Suppressor macrophage treated with lipopolysaccharide for 1 hour (primary cell): ENCODE measurements at regions not wholly inside any gene's neighbourhood (a gene's known extent, or its start where the extent isn't known, plus 50 kb on each side); places are given as distances from the start of the nearest gene placed in this dataset.

ENCODE experiments used
- DNase-seq, 3 donors: peaks; one replicate each; pipeline ENCODE4 v3.0.0-alpha.2; 2020 to 2022

DNA sequence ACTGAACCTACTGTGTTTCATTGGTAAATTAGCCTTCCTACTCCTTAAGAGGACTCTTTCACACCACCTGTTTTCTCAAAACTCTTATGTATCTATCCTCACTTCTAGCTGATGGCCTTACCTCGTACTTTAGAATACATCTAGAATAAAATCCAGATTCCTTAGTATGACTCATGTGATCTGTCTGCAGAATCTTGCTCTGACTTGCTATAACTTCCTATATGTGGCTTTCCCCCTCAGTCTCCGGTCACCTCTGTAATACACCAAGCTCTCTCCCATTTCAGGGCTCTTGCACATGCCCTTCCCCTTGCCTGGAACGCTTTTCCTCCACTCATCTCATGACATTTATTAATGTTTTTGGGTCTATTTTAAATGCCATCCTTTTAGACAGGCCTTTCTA, 95.6 kb upstream of the LHCGR start:
- no peak for DNase-seq

DNA sequence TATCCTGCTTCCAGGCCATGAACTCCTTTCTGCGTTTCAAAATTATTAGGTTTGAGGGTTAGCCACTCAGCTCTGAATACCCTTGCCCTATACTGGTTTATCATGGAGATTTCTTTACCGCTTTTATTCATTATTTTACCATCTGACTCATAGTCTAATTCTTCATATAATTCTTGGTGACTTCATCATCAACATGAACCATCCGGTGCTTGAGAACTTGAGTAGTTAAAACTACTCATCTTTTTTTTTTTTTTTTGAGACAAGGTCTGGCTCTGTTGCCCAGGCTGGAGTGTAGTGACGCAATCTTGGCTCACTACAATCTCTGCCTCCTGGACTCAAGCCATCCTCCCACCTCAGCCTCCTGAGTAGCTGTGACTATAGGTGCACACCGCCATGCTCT, 94.2 kb upstream of the LHCGR start:
- no peak for DNase-seq

DNA sequence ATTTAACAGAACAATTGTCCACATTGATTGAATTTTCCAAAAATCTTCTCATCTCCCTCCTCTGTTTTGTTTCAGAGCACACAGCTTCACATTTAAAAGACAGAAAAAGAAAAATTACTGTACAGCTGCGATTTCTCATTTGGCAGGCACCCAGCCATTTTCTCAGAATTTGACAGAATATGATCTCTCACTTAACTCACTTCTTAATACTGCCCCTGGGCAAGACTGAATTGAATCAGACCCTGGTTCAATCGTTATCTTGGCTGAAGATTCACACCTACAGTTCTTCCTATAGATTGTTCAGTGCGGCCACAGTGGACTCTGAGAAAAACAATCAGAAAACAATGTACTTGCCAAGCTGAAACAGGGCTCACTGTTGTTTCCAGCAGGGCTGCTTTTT, 90.2 kb upstream of the LHCGR start:
- no peak for DNase-seq

DNA sequence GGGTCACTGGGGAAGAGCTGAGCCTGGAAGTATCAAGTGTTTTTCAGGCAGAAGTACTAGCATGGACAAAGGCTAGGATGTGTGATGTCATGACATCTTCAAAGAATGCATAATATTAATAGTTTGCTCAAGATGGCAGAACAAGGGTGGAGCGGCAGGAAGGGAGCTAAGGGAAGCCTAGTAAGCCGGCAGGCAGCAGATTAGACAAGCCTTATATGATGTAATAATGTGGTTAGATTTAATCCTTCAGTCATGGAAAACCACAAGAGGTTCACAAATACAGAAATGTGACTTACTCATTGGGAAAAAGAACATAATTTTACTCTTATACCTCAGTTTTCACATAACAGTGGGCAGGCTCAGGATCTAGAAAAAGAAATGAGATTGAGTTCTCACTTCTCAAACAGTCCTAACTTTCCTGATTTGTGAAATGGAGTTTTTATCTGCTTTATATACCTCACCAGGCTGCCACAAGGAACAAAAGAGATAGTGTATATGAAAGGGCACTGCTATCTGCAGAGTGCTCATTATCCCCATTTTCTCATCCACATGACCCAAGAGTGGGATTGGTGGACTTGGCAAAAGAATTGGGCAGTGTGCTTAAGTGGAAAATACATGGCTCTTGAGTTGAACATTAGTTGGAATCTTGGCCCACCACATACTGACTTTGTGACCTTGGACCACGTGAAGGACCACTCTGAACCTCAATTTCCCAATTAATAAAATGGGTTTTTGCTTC, 89.1 kb upstream of the LHCGR start:
- DNase-seq = no peak

DNA sequence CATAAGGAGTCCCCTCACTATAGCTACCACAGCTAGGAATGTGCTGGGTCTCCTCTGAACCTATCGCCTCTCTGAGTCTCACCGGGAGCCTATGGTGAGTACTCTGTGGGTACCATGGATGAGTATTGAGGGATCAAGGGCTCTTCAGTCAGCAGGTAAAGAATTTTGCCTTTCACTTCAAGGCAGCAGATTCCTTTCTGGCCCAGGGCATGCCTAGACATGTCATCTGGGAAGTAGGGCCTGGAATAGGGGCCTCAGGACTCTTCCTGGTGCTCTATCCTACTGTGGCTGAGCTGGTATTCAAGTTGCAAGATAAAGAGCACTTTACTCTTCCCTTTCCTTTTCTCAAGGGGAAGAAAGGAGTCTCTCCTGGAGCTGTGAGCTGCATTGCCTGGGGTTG, 85.6 kb upstream of the LHCGR start:
- DNase-seq = no peak

- DNase-seq = no peak
Observed at GRCh38 chr2:48838029-48838428, 82.5 kb upstream of the LHCGR start.

DNA sequence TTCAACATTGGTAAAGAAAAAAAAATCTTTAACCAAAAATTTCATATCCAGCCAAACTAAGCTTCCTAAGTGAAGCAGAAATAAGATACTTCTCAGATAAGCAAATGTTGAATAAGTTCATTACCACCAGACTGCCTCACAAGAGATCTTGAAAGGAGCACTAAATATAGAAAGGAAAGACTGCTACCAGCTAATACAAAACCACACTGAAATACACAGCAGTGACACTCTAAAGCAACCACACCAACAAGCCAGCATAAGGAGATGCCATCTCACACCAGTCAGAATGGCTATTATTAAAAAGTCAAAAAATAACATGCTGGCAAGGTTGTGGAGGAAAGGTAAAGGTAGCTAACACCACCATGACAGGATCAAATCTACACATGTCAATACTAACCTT, 74.0 kb upstream of the LHCGR start:
- DNase-seq = no peak

DNA sequence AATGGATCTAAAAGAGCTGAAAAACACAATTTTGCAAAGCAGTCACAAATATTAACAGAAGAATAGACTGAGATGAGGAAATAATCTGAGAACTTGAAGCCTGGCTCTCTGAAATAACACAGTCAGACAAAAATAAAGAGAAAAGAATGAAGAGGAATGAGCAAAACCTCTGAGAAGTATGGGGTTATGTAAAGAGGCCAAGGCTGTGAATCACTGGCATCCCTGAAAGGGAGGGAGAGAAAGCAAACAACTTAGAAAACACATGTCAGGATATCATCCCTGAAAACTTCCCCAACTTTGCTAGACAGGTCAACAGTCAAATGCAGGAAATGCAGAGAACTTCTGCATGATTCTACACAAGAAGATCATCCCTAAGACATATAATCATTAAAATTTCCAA, 73.5 kb upstream of the LHCGR start:
- DNase-seq = no peak

DNA sequence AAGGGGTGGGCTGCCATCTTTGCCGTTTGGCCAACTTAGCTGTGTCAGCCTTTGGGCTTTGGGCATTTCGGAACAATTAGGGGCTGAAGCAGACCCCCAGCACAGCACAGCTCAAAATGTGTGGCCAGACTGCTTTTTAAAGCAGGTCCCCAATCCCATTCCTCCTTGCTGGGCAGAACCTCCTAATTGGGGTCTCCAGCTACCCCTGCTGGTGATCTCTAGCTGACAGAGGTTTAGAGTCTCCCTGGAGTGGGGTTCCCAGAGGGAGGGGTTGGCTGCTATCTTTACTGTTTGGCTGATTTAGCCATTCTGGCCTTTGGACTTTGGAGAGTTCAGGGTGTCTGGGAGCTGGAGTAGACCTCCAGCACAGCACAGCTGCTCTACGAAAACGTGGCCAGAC, 71.5 kb upstream of the LHCGR start:
- no peak for DNase-seq

GRCh38 chr2:48824116-48824515, 68.6 kb upstream of the LHCGR start:
- DNase-seq = no peak

DNA sequence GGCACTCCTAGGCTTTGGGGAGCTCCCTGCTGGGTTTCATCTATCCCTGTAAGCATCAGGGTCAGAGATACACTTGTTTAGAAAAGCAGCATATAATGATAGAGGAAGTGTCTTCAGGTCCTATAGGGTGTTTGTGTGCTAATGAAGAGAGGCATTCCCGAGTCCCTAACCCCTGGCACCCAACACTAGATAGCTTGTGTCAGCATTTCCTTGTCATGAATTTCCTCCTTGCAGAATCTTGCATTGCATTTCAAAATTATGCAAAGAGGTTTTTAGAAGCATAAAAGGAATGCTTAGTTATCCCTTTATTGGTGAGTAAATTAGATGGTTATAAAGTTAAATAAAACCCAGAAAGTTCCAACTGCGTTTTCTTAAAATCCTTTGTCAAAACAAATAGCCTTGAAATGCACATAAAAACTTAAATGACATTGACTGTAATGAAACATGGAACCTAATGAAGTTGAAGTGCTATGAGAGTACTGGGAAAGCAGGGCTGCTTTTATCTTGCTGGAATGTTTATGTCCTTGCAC, 63.7 kb upstream of the LHCGR start:
- DNase-seq = no peak

DNA sequence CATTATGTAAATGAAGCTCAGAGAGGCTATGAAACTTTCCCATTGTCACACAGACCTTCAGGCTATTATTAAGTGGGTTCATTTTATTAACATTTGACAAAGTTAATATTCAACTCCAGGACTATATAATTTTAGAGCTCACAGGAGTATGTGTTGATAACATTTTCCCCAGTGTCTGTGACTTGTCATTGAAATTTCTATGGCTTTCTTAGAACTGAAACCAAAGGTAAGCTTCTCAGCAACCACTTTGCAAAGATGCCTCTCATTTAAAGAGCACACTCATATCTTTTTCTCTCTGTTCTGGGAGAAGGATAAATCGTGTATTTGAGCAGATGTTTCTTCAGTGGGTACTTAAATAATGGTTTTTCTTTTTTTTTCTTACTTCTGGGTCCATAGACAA, 61.8 kb upstream of the LHCGR start:
- DNase-seq = no peak

GRCh38 chr2:48812416-48812815, 56.9 kb upstream of the LHCGR start:
- no peak for DNase-seq

GRCh38 chr2:48808311-48808710, 52.8 kb upstream of the LHCGR start:
- DNase-seq = no peak
